WTC11 (cell line): ENCODE measurements at regions not wholly inside any gene's neighbourhood (a gene's known extent, or its start where the extent isn't known, plus 50 kb on each side); places are given as distances from the start of the nearest gene placed in this dataset.

ENCODE experiments used
- ATAC-seq: fragments of 200-7000 bp; cut with Tn5 transposase; 2 replicates; pipeline ENCODE4 v1.10.0; 2021; ENCODE audit warnings: mild to moderate bottlenecking, moderate library complexity
- CTCF ChIA-PET: fragments of 300-600 bp; sonication (Branson Sonifier 250); formaldehyde crosslinking; loops from one replicate; lab custom pipeline; 2021; ENCODE audit warnings: antibody characterized with exemption; lab: Charles Lee
- POLR2A ChIA-PET: fragments of 350-600 bp; sonication (Branson Sonifier 250); formaldehyde crosslinking; loops from one replicate; lab custom pipeline; 2021; ENCODE audit warnings: antibody characterized with exemption; lab: Charles Lee
- DNase-seq: peaks from one replicate; pipeline ENCODE4 v3.0.0; 2021; ENCODE audit warnings: low spot score
- H3K27ac Mint-ChIP-seq: 2 replicates; pipeline ENCODE4 v1.8.0; 2021; ENCODE audit warnings: mixed read lengths
- H3K27me3 Mint-ChIP-seq: 2 replicates; pipeline ENCODE4 v1.8.0; 2021; ENCODE audit warnings: low read depth, mild to moderate bottlenecking, moderate library complexity, mixed read lengths
- H3K36me3 Mint-ChIP-seq: 2 replicates; pipeline ENCODE4 v1.8.0; 2021; ENCODE audit warnings: mixed read lengths
- H3K4me1 Mint-ChIP-seq: 2 replicates; pipeline ENCODE4 v1.8.0; 2022; ENCODE audit warnings: mixed read lengths
- H3K4me3 Mint-ChIP-seq: 2 replicates; pipeline ENCODE4 v1.8.0; 2021; ENCODE audit warnings: mild to moderate bottlenecking, moderate library complexity, mixed read lengths
- H3K9me3 Mint-ChIP-seq: 2 replicates; pipeline ENCODE4 v1.8.0; 2021; ENCODE audit warnings: mixed read lengths
- FOXJ3 ChIP-seq: sonication (generic); formaldehyde crosslinking; IDR thresholded peaks from 2 replicates; pipeline ENCODE4 v1.9.0; 2021; ENCODE audit warnings: missing genetic modification reagents, mild to moderate bottlenecking, borderline replicate concordance
- GRHL2 ChIP-seq: fragments of 250-450 bp; sonication (Bioruptor Pico); IDR thresholded peaks from 2 replicates; pipeline ENCODE4 v1.8.0; 2022; ENCODE audit warnings: mild to moderate bottlenecking, moderate library complexity; ENCODE audit not compliant: insufficient replicate concordance, severe bottlenecking
- HMGA2 ChIP-seq: fragments of 250-450 bp; sonication (Bioruptor Pico); IDR thresholded peaks from 2 replicates; pipeline ENCODE4 v1.4.0; 2021; ENCODE audit warnings: mild to moderate bottlenecking, moderate library complexity
- IRF2 ChIP-seq: sonication (generic); formaldehyde crosslinking; IDR thresholded peaks from 2 replicates; pipeline ENCODE4 v1.8.0; 2022; ENCODE audit warnings: low read depth, missing genetic modification reagents, borderline replicate concordance
- MYBL2 ChIP-seq: sonication (generic); formaldehyde crosslinking; IDR thresholded peaks from 2 replicates; pipeline ENCODE4 v1.8.1; 2023; ENCODE audit warnings: mild to moderate bottlenecking, moderate library complexity, missing genetic modification reagents
- NFATC4 ChIP-seq: fragments of 250-450 bp; sonication (Bioruptor Pico); IDR thresholded peaks from 2 replicates; pipeline ENCODE4 v1.9.0; 2021; ENCODE audit warnings: mild to moderate bottlenecking
- NFYB ChIP-seq: sonication (generic); formaldehyde crosslinking; conservative IDR thresholded peaks from 2 replicates; pipeline ENCODE4 v1.8.0; 2022; ENCODE audit warnings: low read depth, missing genetic modification reagents
- NR1H2 ChIP-seq: sonication (generic); formaldehyde crosslinking; IDR thresholded peaks from 2 replicates; pipeline ENCODE4 v1.9.0; 2021; ENCODE audit warnings: mild to moderate bottlenecking, moderate library complexity, missing genetic modification reagents
- ZBTB21 ChIP-seq: sonication (generic); formaldehyde crosslinking; IDR thresholded peaks from 2 replicates; pipeline ENCODE4 v1.8.1; 2023; ENCODE audit warnings: mild to moderate bottlenecking, missing genetic modification reagents, borderline replicate concordance
- ZNF219 ChIP-seq: sonication (generic); formaldehyde crosslinking; IDR thresholded peaks from 2 replicates; pipeline ENCODE4 v1.8.0; 2023; ENCODE audit warnings: missing genetic modification reagents, mild to moderate bottlenecking, borderline replicate concordance
- ZNF232 ChIP-seq: sonication (generic); formaldehyde crosslinking; IDR thresholded peaks from 2 replicates; pipeline ENCODE4 v1.8.0; 2022; ENCODE audit warnings: mild to moderate bottlenecking, missing genetic modification reagents
- ZNF263 ChIP-seq: sonication (generic); formaldehyde crosslinking; IDR thresholded peaks from 2 replicates; pipeline ENCODE4 v1.8.1; 2022; ENCODE audit warnings: low read depth, mild to moderate bottlenecking, moderate library complexity, missing genetic modification reagents
- TF ChIP-seq, protein P1 (sequence below): sonication (generic); formaldehyde crosslinking; IDR thresholded peaks from 2 replicates; pipeline ENCODE4 v1.8.1; 2023; ENCODE audit warnings: mild to moderate bottlenecking, missing genetic modification reagents, borderline replicate concordance
- TF ChIP-seq, protein P2 (sequence below): fragments of 250-450 bp; sonication (Bioruptor Pico); IDR thresholded peaks from 2 replicates; pipeline ENCODE4 v1.9.0; 2021; ENCODE audit warnings: mild to moderate bottlenecking
- TF ChIP-seq, protein P3 (sequence below): sonication (generic); formaldehyde crosslinking; IDR thresholded peaks from 2 replicates; pipeline ENCODE4 v1.8.0; 2022; ENCODE audit warnings: mild to moderate bottlenecking, missing genetic modification reagents
- TF ChIP-seq, protein P4 (sequence below): fragments of 250-450 bp; sonication (Bioruptor Pico); conservative IDR thresholded peaks from 2 replicates; pipeline ENCODE4 v1.9.0; 2021; ENCODE audit warnings: mild to moderate bottlenecking
- TF ChIP-seq, protein P5 (sequence below): sonication (generic); formaldehyde crosslinking; IDR thresholded peaks from 2 replicates; pipeline ENCODE4 v1.8.0; 2022; ENCODE audit warnings: mild to moderate bottlenecking, missing genetic modification reagents
- TF ChIP-seq, protein P6 (sequence below): sonication (generic); formaldehyde crosslinking; IDR thresholded peaks from 2 replicates; pipeline ENCODE4 v1.8.1; 2023; ENCODE audit warnings: mild to moderate bottlenecking, moderate library complexity, missing genetic modification reagents
- TF ChIP-seq, protein P7 (sequence below): sonication (generic); formaldehyde crosslinking; IDR thresholded peaks from 2 replicates; pipeline ENCODE4 v1.8.0; 2023; ENCODE audit warnings: mild to moderate bottlenecking, missing genetic modification reagents

DNA sequence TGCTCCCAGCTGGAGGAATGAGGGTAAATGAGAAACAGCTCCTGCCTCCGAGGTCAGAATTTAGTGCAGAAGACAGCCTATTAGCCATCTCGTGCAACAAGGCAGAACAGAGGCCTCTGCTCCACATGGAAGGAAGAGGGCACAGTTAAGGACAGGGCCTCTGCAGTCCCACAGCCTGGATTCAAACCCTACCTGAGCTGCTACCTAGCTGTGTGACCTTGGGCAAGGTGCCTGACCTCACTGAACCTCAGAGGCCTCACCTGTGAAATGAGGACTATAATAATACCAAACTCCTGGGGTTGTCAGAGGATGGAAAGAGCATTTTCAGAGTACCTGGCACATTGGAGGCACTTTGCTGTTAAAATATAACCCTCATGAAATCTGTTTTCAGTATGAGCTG, 285.7 kb upstream of the CTNNB1 start (continued):
- TF ChIP-seq, protein P1, sequence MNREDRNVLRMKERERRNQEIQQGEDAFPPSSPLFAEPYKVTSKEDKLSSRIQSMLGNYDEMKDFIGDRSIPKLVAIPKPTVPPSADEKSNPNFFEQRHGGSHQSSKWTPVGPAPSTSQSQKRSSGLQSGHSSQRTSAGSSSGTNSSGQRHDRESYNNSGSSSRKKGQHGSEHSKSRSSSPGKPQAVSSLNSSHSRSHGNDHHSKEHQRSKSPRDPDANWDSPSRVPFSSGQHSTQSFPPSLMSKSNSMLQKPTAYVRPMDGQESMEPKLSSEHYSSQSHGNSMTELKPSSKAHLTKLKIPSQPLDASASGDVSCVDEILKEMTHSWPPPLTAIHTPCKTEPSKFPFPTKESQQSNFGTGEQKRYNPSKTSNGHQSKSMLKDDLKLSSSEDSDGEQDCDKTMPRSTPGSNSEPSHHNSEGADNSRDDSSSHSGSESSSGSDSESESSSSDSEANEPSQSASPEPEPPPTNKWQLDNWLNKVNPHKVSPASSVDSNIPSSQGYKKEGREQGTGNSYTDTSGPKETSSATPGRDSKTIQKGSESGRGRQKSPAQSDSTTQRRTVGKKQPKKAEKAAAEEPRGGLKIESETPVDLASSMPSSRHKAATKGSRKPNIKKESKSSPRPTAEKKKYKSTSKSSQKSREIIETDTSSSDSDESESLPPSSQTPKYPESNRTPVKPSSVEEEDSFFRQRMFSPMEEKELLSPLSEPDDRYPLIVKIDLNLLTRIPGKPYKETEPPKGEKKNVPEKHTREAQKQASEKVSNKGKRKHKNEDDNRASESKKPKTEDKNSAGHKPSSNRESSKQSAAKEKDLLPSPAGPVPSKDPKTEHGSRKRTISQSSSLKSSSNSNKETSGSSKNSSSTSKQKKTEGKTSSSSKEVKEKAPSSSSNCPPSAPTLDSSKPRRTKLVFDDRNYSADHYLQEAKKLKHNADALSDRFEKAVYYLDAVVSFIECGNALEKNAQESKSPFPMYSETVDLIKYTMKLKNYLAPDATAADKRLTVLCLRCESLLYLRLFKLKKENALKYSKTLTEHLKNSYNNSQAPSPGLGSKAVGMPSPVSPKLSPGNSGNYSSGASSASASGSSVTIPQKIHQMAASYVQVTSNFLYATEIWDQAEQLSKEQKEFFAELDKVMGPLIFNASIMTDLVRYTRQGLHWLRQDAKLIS (CRISPR knock-in tag) = no peak
- no peak for TF ChIP-seq GRHL2 (CRISPR knock-in tag)
- TF ChIP-seq, all 79 proteins: peak for 0

DNA sequence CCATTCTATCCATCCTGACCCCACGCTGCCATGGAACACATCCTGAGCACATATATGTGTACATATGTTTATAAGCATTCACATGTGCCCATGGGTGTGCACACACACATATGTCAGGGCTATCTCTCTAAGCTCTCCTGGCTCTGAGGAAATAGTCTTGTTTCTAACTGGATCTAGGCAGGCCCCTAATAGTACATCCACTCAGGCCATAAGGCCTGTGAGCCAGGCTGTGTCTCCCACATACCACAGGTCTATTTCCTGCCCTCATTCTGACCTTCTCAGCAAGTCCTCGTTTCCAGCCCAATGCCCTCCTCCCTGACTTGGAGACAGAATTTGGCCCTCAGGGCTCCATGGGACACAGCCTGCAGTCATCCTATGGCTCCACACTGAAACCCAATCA, 284.8 kb upstream of the CTNNB1 start:
- Mint-ChIP-seq H3K4me1 (peaks cover 17% of the 10 kb centered on the region), H3K27me3 (no peaks in the 10 kb centered on the region), H3K36me3 (no peaks in the 10 kb centered on the region), H3K4me3 (no peak overlapping the region), H3K9me3 (no peaks in the 10 kb centered on the region), H3K27ac (no peak overlapping the region)
- ChIA-PET CTCF (no interaction called here), POLR2A (no interaction called here)
- TF ChIP-seq FOXJ3 (CRISPR knock-in tag) (no peak), ZNF232 (CRISPR knock-in tag) (no peak), ZBTB21 (CRISPR knock-in tag) (no peak), NFYB (CRISPR knock-in tag) (no peak), NFATC4 (no peak), GRHL2 (CRISPR knock-in tag) (no peak), ZNF219 (CRISPR knock-in tag) (no peak)
- TF ChIP-seq, protein P2, sequence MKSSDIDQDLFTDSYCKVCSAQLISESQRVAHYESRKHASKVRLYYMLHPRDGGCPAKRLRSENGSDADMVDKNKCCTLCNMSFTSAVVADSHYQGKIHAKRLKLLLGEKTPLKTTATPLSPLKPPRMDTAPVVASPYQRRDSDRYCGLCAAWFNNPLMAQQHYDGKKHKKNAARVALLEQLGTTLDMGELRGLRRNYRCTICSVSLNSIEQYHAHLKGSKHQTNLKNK (CRISPR knock-in tag) = no peak
- TF ChIP-seq, protein P3, sequence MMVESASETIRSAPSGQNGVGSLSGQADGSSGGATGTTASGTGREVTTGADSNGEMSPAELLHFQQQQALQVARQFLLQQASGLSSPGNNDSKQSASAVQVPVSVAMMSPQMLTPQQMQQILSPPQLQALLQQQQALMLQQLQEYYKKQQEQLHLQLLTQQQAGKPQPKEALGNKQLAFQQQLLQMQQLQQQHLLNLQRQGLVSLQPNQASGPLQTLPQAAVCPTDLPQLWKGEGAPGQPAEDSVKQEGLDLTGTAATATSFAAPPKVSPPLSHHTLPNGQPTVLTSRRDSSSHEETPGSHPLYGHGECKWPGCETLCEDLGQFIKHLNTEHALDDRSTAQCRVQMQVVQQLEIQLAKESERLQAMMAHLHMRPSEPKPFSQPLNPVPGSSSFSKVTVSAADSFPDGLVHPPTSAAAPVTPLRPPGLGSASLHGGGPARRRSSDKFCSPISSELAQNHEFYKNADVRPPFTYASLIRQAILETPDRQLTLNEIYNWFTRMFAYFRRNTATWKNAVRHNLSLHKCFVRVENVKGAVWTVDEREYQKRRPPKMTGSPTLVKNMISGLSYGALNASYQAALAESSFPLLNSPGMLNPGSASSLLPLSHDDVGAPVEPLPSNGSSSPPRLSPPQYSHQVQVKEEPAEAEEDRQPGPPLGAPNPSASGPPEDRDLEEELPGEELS (CRISPR knock-in tag) = no peak
- TF ChIP-seq, protein P4, sequence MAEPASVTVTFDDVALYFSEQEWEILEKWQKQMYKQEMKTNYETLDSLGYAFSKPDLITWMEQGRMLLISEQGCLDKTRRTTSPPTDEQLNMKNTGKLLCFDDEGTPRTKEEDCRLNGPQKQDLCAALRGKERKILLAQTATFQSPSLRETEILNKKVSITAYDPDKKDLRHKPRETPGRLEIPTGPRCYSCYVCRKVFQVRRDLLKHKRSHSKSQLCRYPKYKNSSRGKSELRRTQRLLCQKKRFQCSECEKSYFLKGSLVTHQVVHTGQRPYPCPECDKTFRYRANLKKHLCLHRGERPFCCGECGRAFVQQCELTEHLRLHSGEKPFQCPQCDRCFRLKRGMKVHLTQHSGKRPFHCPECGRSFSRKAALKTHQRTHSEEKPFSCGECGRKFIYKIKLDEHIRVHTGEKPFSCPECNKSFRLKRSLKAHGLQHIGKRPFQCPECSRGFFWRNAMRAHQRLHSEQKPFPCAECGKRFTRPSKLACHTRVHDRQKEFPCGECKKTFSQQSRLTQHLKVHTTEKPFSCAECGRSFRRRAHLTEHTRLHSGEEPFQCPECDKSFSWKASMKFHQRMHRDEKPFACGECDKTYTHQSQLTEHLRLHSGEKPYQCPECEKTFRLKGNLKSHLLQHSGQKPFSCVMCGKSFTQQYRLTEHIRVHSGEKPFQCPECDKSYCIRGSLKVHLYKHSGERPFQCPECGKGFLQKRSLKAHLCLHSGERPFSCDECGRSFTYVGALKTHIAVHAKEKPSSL (CRISPR knock-in tag) = no peak
- TF ChIP-seq, protein P5, sequence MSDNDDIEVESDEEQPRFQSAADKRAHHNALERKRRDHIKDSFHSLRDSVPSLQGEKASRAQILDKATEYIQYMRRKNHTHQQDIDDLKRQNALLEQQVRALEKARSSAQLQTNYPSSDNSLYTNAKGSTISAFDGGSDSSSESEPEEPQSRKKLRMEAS (CRISPR knock-in tag) = no peak
- ATAC-seq (no peak), DNase-seq (no peak)

DNA sequence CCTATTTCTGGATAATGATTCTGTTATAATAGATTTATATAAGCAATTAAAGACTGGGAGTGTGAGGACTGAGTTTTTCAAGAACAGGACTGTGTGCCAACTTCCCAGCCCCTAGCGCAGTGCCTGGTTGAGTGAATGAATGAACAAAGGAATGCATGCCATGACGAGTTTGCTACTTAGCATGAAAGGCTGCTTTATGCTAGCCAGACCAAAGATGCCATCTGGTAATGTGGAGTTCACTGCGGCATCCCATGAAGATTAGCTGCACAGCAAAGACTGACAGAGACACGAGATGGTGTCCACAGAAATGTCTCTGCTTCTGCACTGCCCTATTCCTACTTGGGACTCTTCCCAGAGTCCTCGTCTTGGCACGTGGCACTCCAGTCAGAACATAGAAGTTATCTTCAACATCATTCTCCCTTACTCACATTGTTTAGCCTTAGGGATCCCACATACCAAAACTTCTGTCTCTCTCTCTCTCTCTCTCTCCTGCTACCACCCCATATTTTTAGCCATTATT, 283.9 kb upstream of the CTNNB1 start:
- no peaks in the 10 kb centered on the region for H3K27me3 Mint-ChIP-seq
- no peak overlapping the region for H3K4me3 Mint-ChIP-seq
- peaks cover 26% of the 10 kb centered on the region for H3K4me1 Mint-ChIP-seq
- CTCF ChIA-PET = no interaction called here
- H3K9me3 Mint-ChIP-seq = no peaks in the 10 kb centered on the region
- POLR2A ChIA-PET = no interaction called here
- no peaks in the 10 kb centered on the region for H3K36me3 Mint-ChIP-seq
- ATAC-seq (no peak), DNase-seq (no peak)
- no peak overlapping the region for H3K27ac Mint-ChIP-seq
- TF ChIP-seq MYBL2 (CRISPR knock-in tag) = no peak
- no peak for TF ChIP-seq NR1H2 (CRISPR knock-in tag)
- TF ChIP-seq, protein P6, sequence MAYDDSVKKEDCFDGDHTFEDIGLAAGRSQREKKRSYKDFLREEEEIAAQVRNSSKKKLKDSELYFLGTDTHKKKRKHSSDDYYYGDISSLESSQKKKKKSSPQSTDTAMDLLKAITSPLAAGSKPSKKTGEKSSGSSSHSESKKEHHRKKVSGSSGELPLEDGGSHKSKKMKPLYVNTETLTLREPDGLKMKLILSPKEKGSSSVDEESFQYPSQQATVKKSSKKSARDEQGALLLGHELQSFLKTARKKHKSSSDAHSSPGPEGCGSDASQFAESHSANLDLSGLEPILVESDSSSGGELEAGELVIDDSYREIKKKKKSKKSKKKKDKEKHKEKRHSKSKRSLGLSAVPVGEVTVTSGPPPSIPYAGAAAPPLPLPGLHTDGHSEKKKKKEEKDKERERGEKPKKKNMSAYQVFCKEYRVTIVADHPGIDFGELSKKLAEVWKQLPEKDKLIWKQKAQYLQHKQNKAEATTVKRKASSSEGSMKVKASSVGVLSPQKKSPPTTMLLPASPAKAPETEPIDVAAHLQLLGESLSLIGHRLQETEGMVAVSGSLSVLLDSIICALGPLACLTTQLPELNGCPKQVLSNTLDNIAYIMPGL = no peak
- TF ChIP-seq ZNF232 (CRISPR knock-in tag) = no peak
- TF ChIP-seq IRF2 (CRISPR knock-in tag) = no peak
- TF ChIP-seq ZNF263 (CRISPR knock-in tag) = no peak
- TF ChIP-seq, protein P7, sequence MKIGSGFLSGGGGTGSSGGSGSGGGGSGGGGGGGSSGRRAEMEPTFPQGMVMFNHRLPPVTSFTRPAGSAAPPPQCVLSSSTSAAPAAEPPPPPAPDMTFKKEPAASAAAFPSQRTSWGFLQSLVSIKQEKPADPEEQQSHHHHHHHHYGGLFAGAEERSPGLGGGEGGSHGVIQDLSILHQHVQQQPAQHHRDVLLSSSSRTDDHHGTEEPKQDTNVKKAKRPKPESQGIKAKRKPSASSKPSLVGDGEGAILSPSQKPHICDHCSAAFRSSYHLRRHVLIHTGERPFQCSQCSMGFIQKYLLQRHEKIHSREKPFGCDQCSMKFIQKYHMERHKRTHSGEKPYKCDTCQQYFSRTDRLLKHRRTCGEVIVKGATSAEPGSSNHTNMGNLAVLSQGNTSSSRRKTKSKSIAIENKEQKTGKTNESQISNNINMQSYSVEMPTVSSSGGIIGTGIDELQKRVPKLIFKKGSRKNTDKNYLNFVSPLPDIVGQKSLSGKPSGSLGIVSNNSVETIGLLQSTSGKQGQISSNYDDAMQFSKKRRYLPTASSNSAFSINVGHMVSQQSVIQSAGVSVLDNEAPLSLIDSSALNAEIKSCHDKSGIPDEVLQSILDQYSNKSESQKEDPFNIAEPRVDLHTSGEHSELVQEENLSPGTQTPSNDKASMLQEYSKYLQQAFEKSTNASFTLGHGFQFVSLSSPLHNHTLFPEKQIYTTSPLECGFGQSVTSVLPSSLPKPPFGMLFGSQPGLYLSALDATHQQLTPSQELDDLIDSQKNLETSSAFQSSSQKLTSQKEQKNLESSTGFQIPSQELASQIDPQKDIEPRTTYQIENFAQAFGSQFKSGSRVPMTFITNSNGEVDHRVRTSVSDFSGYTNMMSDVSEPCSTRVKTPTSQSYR (CRISPR knock-in tag) = no peak
- TF ChIP-seq HMGA2 (CRISPR knock-in tag) = no peak
